NT2/D1 (cell line): ENCODE measurements at regions not wholly inside any gene's neighbourhood (a gene's known extent, or its start where the extent isn't known, plus 50 kb on each side); places are given as distances from the start of the nearest gene placed in this dataset.

Source experiments
- SUZ12 ChIP-seq: IDR thresholded peaks from 2 replicates; pipeline ENCODE4 v1.6.1; 2011; ENCODE audit not compliant: insufficient read length, insufficient read depth; ENCODE audit errors: extremely low read depth
- YY1 ChIP-seq: IDR thresholded peaks from 2 replicates; pipeline ENCODE4 v1.6.1; 2011; ENCODE audit not compliant: insufficient read length, insufficient read depth
- ZNF274 ChIP-seq: IDR thresholded peaks from 2 replicates; pipeline ENCODE4 v1.6.1; 2011; ENCODE audit warnings: mild to moderate bottlenecking, low read depth, low read length

- TF ChIP-seq SUZ12, result no peak
- no peak for TF ChIP-seq ZNF274
- TF ChIP-seq YY1, result no peak
Measured at GRCh38 chr2:14684516-14684915, 52.0 kb downstream of the LRATD1 start.
